GM23338 (cell line): ENCODE measurements at regions not wholly inside any gene's neighbourhood (a gene's known extent, or its start where the extent isn't known, plus 50 kb on each side); places are given as distances from the start of the nearest gene placed in this dataset.

ENCODE experiments used
- ATAC-seq: fragments of 200-7000 bp; cut with Tn5 transposase; 3 replicates; pipeline ENCODE4 v1.9.1; 2020
- DNase-seq: peaks from one replicate; pipeline ENCODE4 v3.0.0-alpha.2; 2015; ENCODE audit warnings: low spot score
- H2AFZ ChIP-seq: fragments of 200-600 bp; sonication (generic); 2 replicates; pipeline ENCODE4 v1.8.0; 2016; ENCODE audit warnings: antibody characterized with exemption, mild to moderate bottlenecking, moderate library complexity
- H3F3A ChIP-seq: fragments of 200-600 bp; sonication (generic); replicated peaks from 2 replicates; pipeline ENCODE4 v1.8.0; 2017; ENCODE audit warnings: antibody characterized with exemption, mixed run types, low read depth
- H3K27ac ChIP-seq: fragments of 200-600 bp; sonication (generic); 2 replicates; pipeline ENCODE4 v1.6.1; 2016; ENCODE audit warnings: low read depth
- H3K27me3 ChIP-seq: fragments of 200-600 bp; sonication (generic); 2 replicates; pipeline ENCODE4 v1.8.0; 2016; ENCODE audit warnings: mild to moderate bottlenecking, mixed run types, moderate library complexity; ENCODE audit not compliant: insufficient read depth
- H3K36me3 ChIP-seq: fragments of 200-600 bp; sonication (generic); 2 replicates; pipeline ENCODE4 v1.8.0; 2016; ENCODE audit warnings: mild to moderate bottlenecking; ENCODE audit not compliant: insufficient read depth
- H3K4me1 ChIP-seq: fragments of 200-600 bp; sonication (generic); 2 replicates; pipeline ENCODE4 v1.8.0; 2016; ENCODE audit warnings: mild to moderate bottlenecking, moderate library complexity; ENCODE audit not compliant: insufficient read depth
- H3K4me2 ChIP-seq: fragments of 200-600 bp; sonication (generic); 2 replicates; pipeline ENCODE4 v1.7.1; 2017; ENCODE audit warnings: mixed run types
- H3K4me3 ChIP-seq: fragments of 200-600 bp; sonication (generic); 2 replicates; pipeline ENCODE4 v1.6.1; 2016; ENCODE audit warnings: mixed run types
- H3K79me2 ChIP-seq: fragments of 200-600 bp; sonication (generic); replicated peaks from 2 replicates; pipeline ENCODE4 v1.8.0; 2017; ENCODE audit warnings: mild to moderate bottlenecking; ENCODE audit not compliant: insufficient read depth
- H3K9me2 ChIP-seq: fragments of 200-600 bp; sonication (generic); 2 replicates; pipeline ENCODE4 v1.8.0; 2017; ENCODE audit not compliant: insufficient read depth
- H4K20me1 ChIP-seq: fragments of 200-600 bp; sonication (generic); replicated peaks from 2 replicates; pipeline ENCODE4 v1.8.0; 2017; ENCODE audit warnings: mild to moderate bottlenecking; ENCODE audit not compliant: insufficient read depth
- H3K27ac Mint-ChIP-seq: 2 replicates; pipeline ENCODE4 v1.8.0; 2020; ENCODE audit warnings: inconsistent platforms, mild to moderate bottlenecking, moderate library complexity, mixed read lengths
- H3K27me3 Mint-ChIP-seq: 3 replicates; pipeline ENCODE4 v1.8.0; 2022; ENCODE audit warnings: low read depth, mild to moderate bottlenecking, moderate library complexity, mixed read lengths, inconsistent platforms; ENCODE audit not compliant: insufficient read depth, poor library complexity
- H3K36me3 Mint-ChIP-seq: 3 replicates; pipeline ENCODE4 v1.8.0; 2021; ENCODE audit warnings: low read depth, mild to moderate bottlenecking, inconsistent platforms, moderate library complexity, mixed read lengths
- H3K4me1 Mint-ChIP-seq: 3 replicates; pipeline ENCODE4 v1.8.0; 2020; ENCODE audit warnings: mild to moderate bottlenecking, inconsistent platforms, mixed read lengths
- H3K4me3 Mint-ChIP-seq: 3 replicates; pipeline ENCODE4 v1.8.0; 2021; ENCODE audit warnings: moderate library complexity, mild to moderate bottlenecking, inconsistent platforms, mixed read lengths
- H3K9me3 Mint-ChIP-seq: 3 replicates; pipeline ENCODE4 v1.8.0; 2020; ENCODE audit warnings: moderate library complexity, mild to moderate bottlenecking, inconsistent platforms, mixed read lengths
- CREB1 ChIP-seq: fragments of 250-450 bp; sonication (Bioruptor Pico); IDR thresholded peaks from 2 replicates; pipeline ENCODE4 v1.5.0; 2020; ENCODE audit warnings: low read depth, mild to moderate bottlenecking, moderate library complexity
- CTCF ChIP-seq, 2 experiments: fragments of 200-600 bp in 1 of 2; sonication (generic) in 1 of 2; conservative IDR thresholded peaks; 2 replicates each; pipeline versions ENCODE4 v1.5.1 to v1.6.1; 2016 to 2017; ENCODE audit warnings: antibody characterized with exemption in 2 of 2, low read depth in 2 of 2, mild to moderate bottlenecking in 2 of 2, moderate library complexity in 1 of 2
- JUNB ChIP-seq: IDR thresholded peaks from one replicate; pipeline ENCODE4 v1.6.1; 2016; ENCODE audit warnings: antibody characterized with exemption; ENCODE audit not compliant: unreplicated experiment
- POLR2AphosphoS5 ChIP-seq: IDR thresholded peaks from 2 replicates; pipeline ENCODE4 v1.6.1; 2016; ENCODE audit warnings: antibody characterized with exemption, low read depth
- STAT1 ChIP-seq: IDR thresholded peaks from one replicate; pipeline ENCODE4 v1.6.1; 2016; ENCODE audit warnings: antibody characterized with exemption; ENCODE audit not compliant: unreplicated experiment
- ZNF462 ChIP-seq: fragments of 250-450 bp; sonication (Bioruptor Pico); IDR thresholded peaks from 2 replicates; pipeline ENCODE4 v1.5.0; 2020; ENCODE audit warnings: mild to moderate bottlenecking, moderate library complexity

GRCh38 chr5:57833489-57833888 is 350.9 kb upstream of the ACTBL2 start (continued):
- TF ChIP-seq CTCF (conservative IDR thresholded peaks at IDR 0.05; ENCODE audit: low read depth in 2 of 2) (no peak), STAT1 (no peak)

- no peak overlapping the region for H3K4me2 ChIP-seq
- H3K36me3 Mint-ChIP-seq: peaks cover 10% of the 10 kb centered on the region; the same call in 2 of the 3 replicates
- peaks cover 3% of the 10 kb centered on the region for H3K4me1 ChIP-seq
- H3K27me3 Mint-ChIP-seq: peaks cover 4% of the 10 kb centered on the region
- no peaks in the 10 kb centered on the region; the same call in 1 of the 2 replicates for H3K9me2 ChIP-seq
- ATAC-seq: no peak
- H3K4me1 Mint-ChIP-seq: peaks cover 12% of the 10 kb centered on the region
- no peaks in the 10 kb centered on the region for H3K79me2 ChIP-seq
- H3K36me3 ChIP-seq: no peaks in the 10 kb centered on the region
- no peaks in the 10 kb centered on the region for H3F3A ChIP-seq
- no peaks in the 10 kb centered on the region for H4K20me1 ChIP-seq
- no peak overlapping the region for H3K4me3 Mint-ChIP-seq
- no peak for DNase-seq
- H3K9me3 Mint-ChIP-seq: peaks cover 12% of the 10 kb centered on the region; the same call in 2 of the 3 replicates
- H3K27ac Mint-ChIP-seq: no peak overlapping the region
- H2AFZ ChIP-seq: no peak overlapping the region
- TF ChIP-seq POLR2AphosphoS5 (no peak), CREB1 (CRISPR knock-in tag) (no peak), STAT1 (no peak), ZNF462 (CRISPR knock-in tag) (no peak), JUNB (no peak)
- no peak overlapping the region for H3K27ac ChIP-seq
- H3K27me3 ChIP-seq: no peaks in the 10 kb centered on the region
- no peak overlapping the region for H3K4me3 ChIP-seq
Measured at GRCh38 chr5:57832875-57833274, 350.3 kb upstream of the ACTBL2 start.
